Caco-2 (cell line): ENCODE measurements at regions not wholly inside any gene's neighbourhood (a gene's known extent, or its start where the extent isn't known, plus 50 kb on each side); places are given as distances from the start of the nearest gene placed in this dataset.

Source experiments
- BruUV-seq: library from RNA; stranded (reverse); fragments of 400-500 nt; replicated peaks from 2 replicates; lab custom pipeline; 2021; lab: Mats Ljungman, UMichigan
- CTCF ChIA-PET: fragments of 300-600 bp; sonication (Branson Sonifier 250); formaldehyde crosslinking; loops from one replicate; lab custom pipeline; 2022; ENCODE audit warnings: antibody characterized with exemption; lab: Charles Lee
- POLR2A ChIA-PET: fragments of 300-600 bp; sonication (Branson Sonifier 250); formaldehyde crosslinking; loops from one replicate; lab custom pipeline; 2022; ENCODE audit warnings: antibody characterized with exemption; lab: Charles Lee
- DNase-seq, 2 experiments: peaks; one replicate each; pipeline versions ENCODE4 v3.0.0 to v3.0.0-alpha.2; 2020 to 2022
- H3K27me3 ChIP-seq: replicated peaks from 2 replicates; pipeline ENCODE4 v1.6.0; 2011; ENCODE audit warnings: low read length; ENCODE audit not compliant: control insufficient read depth, insufficient read depth
- H3K36me3 ChIP-seq: 2 replicates; pipeline ENCODE4 v1.5.1; 2011; ENCODE audit warnings: low read length; ENCODE audit not compliant: control insufficient read depth, insufficient read depth
- H3K4me1 ChIP-seq: fragments of 250-450 bp; sonication (Bioruptor Pico); 2 replicates; pipeline ENCODE4 v1.5.1; 2020; ENCODE audit warnings: mild to moderate bottlenecking
- H3K4me3 ChIP-seq: 2 replicates; pipeline ENCODE4 v1.5.1; 2011; ENCODE audit warnings: low read depth, mild to moderate bottlenecking, control low read depth, low read length
- H3K9me3 ChIP-seq: fragments of 250-450 bp; sonication (Bioruptor Pico); 2 replicates; pipeline ENCODE4 v1.5.1; 2020; ENCODE audit warnings: mild to moderate bottlenecking, moderate library complexity
- H3K27ac Mint-ChIP-seq: one replicate; pipeline ENCODE4 v1.8.0; 2022; ENCODE audit warnings: mixed read lengths; ENCODE audit not compliant: unreplicated experiment
- H3K27me3 Mint-ChIP-seq: one replicate; pipeline ENCODE4 v1.8.0; 2022; ENCODE audit warnings: mixed read lengths; ENCODE audit not compliant: insufficient read depth, unreplicated experiment
- H3K36me3 Mint-ChIP-seq: one replicate; pipeline ENCODE4 v1.8.0; 2022; ENCODE audit warnings: mild to moderate bottlenecking, mixed read lengths; ENCODE audit not compliant: insufficient read depth, unreplicated experiment
- H3K4me1 Mint-ChIP-seq: one replicate; pipeline ENCODE4 v1.8.0; 2022; ENCODE audit warnings: low read depth, mixed read lengths; ENCODE audit not compliant: unreplicated experiment
- H3K4me3 Mint-ChIP-seq: one replicate; pipeline ENCODE4 v1.8.0; 2022; ENCODE audit warnings: mild to moderate bottlenecking, moderate library complexity, mixed read lengths; ENCODE audit not compliant: unreplicated experiment
- H3K9me3 Mint-ChIP-seq: one replicate; pipeline ENCODE4 v1.8.0; 2022; ENCODE audit warnings: mixed read lengths; ENCODE audit not compliant: unreplicated experiment
- CTCF ChIP-seq, 2 experiments: fragments of 200-600 bp in 1 of 2; IDR thresholded peaks; 1 replicate in 1 of 2; 2 replicates in 1 of 2; pipeline versions ENCODE4 v1.5.1 to v1.8.0; 2011 to 2022; ENCODE audit warnings: antibody characterized with exemption in 1 of 2, control low read depth in 1 of 2, inconsistent platforms in 1 of 2, low read depth in 1 of 2, low read length in 1 of 2, mild to moderate bottlenecking in 1 of 2, moderate library complexity in 1 of 2; ENCODE audit not compliant: insufficient read depth in 1 of 2, severe bottlenecking in 1 of 2, unreplicated experiment in 1 of 2
- intact Hi-C: fragments of 100-400 bp; cut with micrococcal nuclease; formaldehyde crosslinking; loops from one replicate; pipeline ENCODE4 v1.10.0; 2022; ENCODE audit not compliant: unreplicated experiment

- Histone ChIP-seq H3K36me3 (no peaks in the 10 kb centered on the region), H3K4me1 (peaks cover 5% of the 10 kb centered on the region), H3K27me3 (no peaks in the 10 kb centered on the region), H3K4me3 (no peak overlapping the region), H3K9me3 (peaks cover 10% of the 10 kb centered on the region)
- no TSS peak for BruUV-seq
- no peaks in the 10 kb centered on the region for H3K27me3 Mint-ChIP-seq
- DNase-seq, result no peak
- H3K36me3 Mint-ChIP-seq, result peaks cover 6% of the 10 kb centered on the region
- no peak overlapping the region for H3K4me3 Mint-ChIP-seq
- CTCF ChIA-PET, result no interaction called here
- no peak for TF ChIP-seq CTCF (IDR thresholded peaks at IDR 0.05; ENCODE audit: insufficient read depth in 1 of 2, low read depth in 1 of 2, low read length in 1 of 2, severe bottlenecking in 1 of 2, unreplicated experiment in 1 of 2)
- intact Hi-C loops, result no loop called here
- H3K9me3 Mint-ChIP-seq, result peaks cover 23% of the 10 kb centered on the region
- peaks cover 41% of the 10 kb centered on the region for H3K4me1 Mint-ChIP-seq
- POLR2A ChIA-PET, result no interaction called here
- H3K27ac Mint-ChIP-seq, result no peak overlapping the region
Observed at GRCh38 chr1:98084188-98084587, 163.4 kb upstream of the DPYD start.

DNA sequence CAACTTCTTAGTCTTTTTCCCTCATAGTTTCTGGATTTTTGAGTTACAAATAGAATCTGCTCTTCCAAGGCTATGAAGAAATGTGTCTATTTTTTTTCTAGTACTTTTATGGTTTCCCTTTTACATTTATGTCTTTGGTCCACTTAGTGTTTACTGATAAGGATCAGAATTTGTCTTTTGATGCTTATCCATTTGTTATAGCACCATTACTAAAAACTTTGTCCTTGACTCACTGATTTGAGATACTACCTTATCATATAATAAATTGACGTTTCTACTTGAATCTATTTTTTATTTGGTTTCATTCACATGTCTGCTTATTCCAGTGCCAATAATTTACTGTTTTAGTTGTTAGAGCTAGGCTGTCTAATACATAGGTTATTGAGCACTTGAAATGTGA is 161.1 kb upstream of the DPYD start:
- no peaks in the 10 kb centered on the region for H3K36me3 ChIP-seq
- intact Hi-C loops, result no loop called here
- Mint-ChIP-seq H3K9me3 (peaks cover 23% of the 10 kb centered on the region), H3K4me1 (peaks cover 34% of the 10 kb centered on the region), H3K27ac (no peak overlapping the region), H3K36me3 (peaks cover 6% of the 10 kb centered on the region), H3K4me3 (no peak overlapping the region), H3K27me3 (no peaks in the 10 kb centered on the region)
- DNase-seq, result no peak
- H3K4me3 ChIP-seq, result no peak overlapping the region
- H3K4me1 ChIP-seq, result peaks cover 5% of the 10 kb centered on the region
- CTCF ChIA-PET, result no interaction called here
- BruUV-seq, result no TSS peak
- POLR2A ChIA-PET, result no interaction called here
- peaks cover 10% of the 10 kb centered on the region for H3K9me3 ChIP-seq
- no peaks in the 10 kb centered on the region for H3K27me3 ChIP-seq
- no peak for TF ChIP-seq CTCF (IDR thresholded peaks at IDR 0.05; ENCODE audit: insufficient read depth in 1 of 2, low read depth in 1 of 2, low read length in 1 of 2, severe bottlenecking in 1 of 2, unreplicated experiment in 1 of 2)

DNA sequence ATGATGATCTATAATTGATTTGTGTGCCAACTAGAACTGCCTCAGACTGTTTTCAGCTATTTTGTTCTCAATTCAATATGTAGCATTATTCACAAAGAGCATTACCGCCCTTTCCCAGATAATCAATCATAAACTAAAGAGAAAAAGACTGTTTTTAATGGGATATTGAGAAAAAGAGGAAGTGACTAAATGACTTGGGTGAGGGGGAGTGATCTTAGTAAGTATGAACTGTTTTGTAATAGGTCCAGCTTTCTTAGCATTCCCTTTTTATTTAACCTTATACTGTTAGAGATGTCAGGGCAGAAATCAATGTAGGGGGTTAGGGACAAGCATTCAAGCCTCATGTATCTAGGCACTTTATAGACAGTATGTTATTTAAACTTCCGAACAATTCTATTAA is 157.8 kb upstream of the DPYD start:
- Histone ChIP-seq H3K36me3 (no peaks in the 10 kb centered on the region), H3K9me3 (no peaks in the 10 kb centered on the region), H3K4me1 (no peaks in the 10 kb centered on the region), H3K27me3 (no peaks in the 10 kb centered on the region), H3K4me3 (no peak overlapping the region)
- intact Hi-C loops, result no loop called here
- no peak overlapping the region for H3K27ac Mint-ChIP-seq
- no TSS peak for BruUV-seq
- H3K4me3 Mint-ChIP-seq, result no peak overlapping the region
- no peaks in the 10 kb centered on the region for H3K9me3 Mint-ChIP-seq
- no peak for TF ChIP-seq CTCF (IDR thresholded peaks at IDR 0.05; ENCODE audit: insufficient read depth in 1 of 2, low read depth in 1 of 2, low read length in 1 of 2, severe bottlenecking in 1 of 2, unreplicated experiment in 1 of 2)
- POLR2A ChIA-PET, result no interaction called here
- H3K4me1 Mint-ChIP-seq, result peaks cover 6% of the 10 kb centered on the region
- H3K27me3 Mint-ChIP-seq, result no peaks in the 10 kb centered on the region
- no peak for DNase-seq
- H3K36me3 Mint-ChIP-seq, result no peaks in the 10 kb centered on the region
- CTCF ChIA-PET, result no interaction called here
